DND-41 (cell line): ENCODE measurements at regions not wholly inside any gene's neighbourhood (a gene's known extent, or its start where the extent isn't known, plus 50 kb on each side); places are given as distances from the start of the nearest gene placed in this dataset.

Experiments used
- CTCF ChIP-seq: IDR thresholded peaks from 2 replicates; pipeline ENCODE4 v1.5.1; 2012; ENCODE audit warnings: borderline replicate concordance, low read length, moderate library complexity, mild to moderate bottlenecking; ENCODE audit not compliant: poor library complexity, severe bottlenecking; ENCODE audit errors: extremely low read depth
- EZH2 ChIP-seq: IDR thresholded peaks from 3 replicates; pipeline ENCODE4 v1.6.1; 2012; ENCODE audit warnings: borderline replicate concordance, low read depth, mild to moderate bottlenecking, moderate library complexity, low read length, inconsistent platforms; ENCODE audit not compliant: severe bottlenecking

- TF ChIP-seq CTCF (no peak), EZH2 (no peak)
Observed at GRCh38 chr6:16001158-16001557, 127.7 kb upstream of the MYLIP start.
